ENCODE measurements at regions not wholly inside any gene's neighbourhood (a gene's known extent, or its start where the extent isn't known, plus 50 kb on each side); places are given as distances from the start of the nearest gene placed in this dataset.

DNA sequence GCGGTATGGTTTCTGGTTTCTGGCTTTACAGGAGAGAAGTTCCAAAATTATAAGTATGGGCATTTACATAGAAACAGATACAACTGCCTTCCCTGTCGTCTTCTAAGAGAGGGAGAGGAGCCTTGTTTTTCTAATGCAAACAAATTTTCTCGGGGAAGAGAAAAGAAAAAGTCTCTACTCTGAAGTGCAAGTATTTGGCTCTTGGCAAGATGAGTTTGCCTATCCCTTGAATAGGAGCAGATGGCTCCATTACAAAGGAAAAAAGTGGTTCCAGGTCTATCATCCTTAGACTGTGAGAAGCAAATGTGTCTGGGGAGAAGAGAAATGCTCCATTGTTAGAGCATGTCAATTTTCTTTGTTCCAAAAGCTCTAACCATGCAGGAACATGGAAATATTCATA lies 455.6 kb downstream of the BUD13 start:
- no peaks in the 10 kb centered on the region for H3K27me3 ChIP-seq

DNA sequence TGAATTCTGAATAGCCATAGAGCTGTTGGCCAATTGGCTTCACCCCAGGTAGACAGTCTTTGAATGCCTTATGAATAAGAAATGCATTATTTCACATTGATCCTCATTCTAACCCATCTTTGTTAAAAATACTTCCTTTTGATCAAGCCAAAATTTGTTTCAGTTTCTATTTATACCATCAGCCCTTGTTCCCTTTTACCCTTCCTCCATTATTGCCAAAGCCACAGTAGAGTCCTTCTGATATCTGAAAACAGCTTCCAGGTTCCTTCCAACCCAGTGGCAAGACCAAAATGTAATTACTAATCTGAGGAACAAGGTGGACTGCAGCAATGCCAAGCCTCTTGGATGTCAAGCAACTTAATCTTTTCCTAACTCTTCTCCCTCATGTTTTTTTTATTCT lies 458.8 kb downstream of the BUD13 start:
- Histone ChIP-seq H3K36me3 (no peaks in the 10 kb centered on the region), H3K4me3 (no peak overlapping the region), H3K4me1 (peaks cover 0 to 15% (median 5%) of the 10 kb centered on the region in 4 donors), H3K27ac (no peak overlapping the region), H3K9me3 (no peaks in the 10 kb centered on the region), H3K27me3 (no peaks in the 10 kb centered on the region)
- TF ChIP-seq, protein P1, sequence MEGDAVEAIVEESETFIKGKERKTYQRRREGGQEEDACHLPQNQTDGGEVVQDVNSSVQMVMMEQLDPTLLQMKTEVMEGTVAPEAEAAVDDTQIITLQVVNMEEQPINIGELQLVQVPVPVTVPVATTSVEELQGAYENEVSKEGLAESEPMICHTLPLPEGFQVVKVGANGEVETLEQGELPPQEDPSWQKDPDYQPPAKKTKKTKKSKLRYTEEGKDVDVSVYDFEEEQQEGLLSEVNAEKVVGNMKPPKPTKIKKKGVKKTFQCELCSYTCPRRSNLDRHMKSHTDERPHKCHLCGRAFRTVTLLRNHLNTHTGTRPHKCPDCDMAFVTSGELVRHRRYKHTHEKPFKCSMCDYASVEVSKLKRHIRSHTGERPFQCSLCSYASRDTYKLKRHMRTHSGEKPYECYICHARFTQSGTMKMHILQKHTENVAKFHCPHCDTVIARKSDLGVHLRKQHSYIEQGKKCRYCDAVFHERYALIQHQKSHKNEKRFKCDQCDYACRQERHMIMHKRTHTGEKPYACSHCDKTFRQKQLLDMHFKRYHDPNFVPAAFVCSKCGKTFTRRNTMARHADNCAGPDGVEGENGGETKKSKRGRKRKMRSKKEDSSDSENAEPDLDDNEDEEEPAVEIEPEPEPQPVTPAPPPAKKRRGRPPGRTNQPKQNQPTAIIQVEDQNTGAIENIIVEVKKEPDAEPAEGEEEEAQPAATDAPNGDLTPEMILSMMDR (IDR thresholded peaks at IDR 0.05), result no peak
- no peak for DNase-seq
- intact Hi-C loops (cut with DNase I; ENCODE audit: low total_unique reads), result no loop called here

More for the DNA sequence above, 455.6 kb downstream of the BUD13 start:
- no peak overlapping the region for H3K27ac ChIP-seq
- H3K4me1 ChIP-seq, result peaks cover 0 to 13% (median 5%) of the 10 kb centered on the region in 4 donors
- H3K4me3 ChIP-seq, result no peak overlapping the region
- TF ChIP-seq, protein P1 (IDR thresholded peaks at IDR 0.05), result no peak
- no peak for DNase-seq
- intact Hi-C loops (cut with DNase I; ENCODE audit: low total_unique reads), result no loop called here
- H3K36me3 ChIP-seq, result no peaks in the 10 kb centered on the region
- peaks cover 0 to 9% (median 0%) of the 10 kb centered on the region in 3 donors for H3K9me3 ChIP-seq

DNA sequence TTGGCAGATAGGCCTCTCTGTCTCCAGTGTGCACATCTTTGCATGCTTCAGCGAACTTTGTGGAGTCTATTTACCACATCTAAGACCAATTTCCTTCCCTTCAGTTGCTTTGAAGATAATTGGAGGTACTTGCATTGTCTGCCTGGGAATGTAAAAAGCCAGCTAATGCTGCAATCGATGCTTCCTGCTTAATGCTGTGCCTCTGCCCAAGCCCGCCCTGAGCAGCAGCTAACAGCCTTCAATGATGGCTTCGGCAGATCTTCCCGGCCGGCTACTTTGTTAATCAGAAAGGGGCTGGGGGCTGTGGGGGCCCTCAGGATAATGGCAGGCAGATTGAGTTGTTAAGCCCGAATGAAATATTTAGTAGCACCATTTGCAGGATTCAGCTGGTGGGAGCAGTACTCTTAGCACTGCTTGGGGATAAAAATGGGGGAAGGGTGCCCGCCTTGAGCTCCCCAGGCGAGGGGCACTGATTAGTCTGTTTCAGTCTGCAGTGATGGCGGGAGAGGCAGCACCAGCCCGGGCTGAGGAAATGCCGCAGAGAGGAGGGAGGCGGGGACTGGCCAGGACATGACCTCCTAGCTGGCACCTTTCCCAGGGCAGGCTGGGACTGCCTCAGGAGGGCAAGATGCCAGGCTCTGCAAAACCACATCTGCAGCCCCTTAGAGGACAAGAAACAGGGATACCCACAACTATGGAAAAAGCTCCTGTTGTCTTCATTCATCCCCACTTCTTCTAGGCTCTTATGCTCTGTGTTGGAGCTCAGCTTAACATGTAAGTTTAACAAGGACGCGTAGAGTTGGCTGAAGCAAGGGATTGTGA lies 460.0 kb downstream of the BUD13 start:
- TF ChIP-seq, protein P1 (IDR thresholded peaks at IDR 0.05), result no peak
- no peak overlapping the region for H3K4me3 ChIP-seq
- H3K27me3 ChIP-seq, result no peaks in the 10 kb centered on the region
- H3K27ac ChIP-seq, result no peak overlapping the region
- peak; percentile 75 to 80 for DNase-seq
- H3K36me3 ChIP-seq, result no peaks in the 10 kb centered on the region
- no peaks in the 10 kb centered on the region for H3K9me3 ChIP-seq
- intact Hi-C loops (cut with DNase I; ENCODE audit: low total_unique reads), result no loop called here
- H3K4me1 ChIP-seq, result peaks cover 0 to 15% (median 5%) of the 10 kb centered on the region in 4 donors

DNA sequence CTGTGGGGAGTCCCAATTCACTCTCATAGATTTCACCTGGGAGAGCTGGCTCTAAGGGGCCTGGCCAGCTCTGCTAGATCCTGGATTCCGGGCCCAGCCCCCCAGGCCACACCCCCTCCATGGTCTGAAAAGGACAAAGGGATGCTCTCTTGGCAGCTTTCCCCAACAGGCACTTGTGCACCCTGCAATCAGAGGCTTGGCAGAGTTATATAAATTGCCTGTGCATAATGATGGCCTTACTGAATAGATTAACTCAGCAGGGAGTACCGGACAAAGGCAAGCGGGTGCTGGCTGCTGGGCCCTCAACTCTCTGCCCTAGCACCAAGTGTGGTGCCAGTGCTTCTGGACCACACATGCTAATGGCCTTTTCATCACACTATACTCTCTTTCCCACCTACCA lies 461.6 kb downstream of the BUD13 start:
- H3K27ac ChIP-seq, result no peak overlapping the region
- intact Hi-C loops (cut with DNase I; ENCODE audit: low total_unique reads), result no loop called here
- no peaks in the 10 kb centered on the region for H3K9me3 ChIP-seq
- H3K4me1 ChIP-seq, result peaks cover 0 to 15% (median 5%) of the 10 kb centered on the region in 4 donors
- DNase-seq, result no peak
- H3K4me3 ChIP-seq, result no peak overlapping the region
- no peaks in the 10 kb centered on the region for H3K36me3 ChIP-seq
- TF ChIP-seq, protein P1 (IDR thresholded peaks at IDR 0.05), result no peak
- no peaks in the 10 kb centered on the region for H3K27me3 ChIP-seq

DNA sequence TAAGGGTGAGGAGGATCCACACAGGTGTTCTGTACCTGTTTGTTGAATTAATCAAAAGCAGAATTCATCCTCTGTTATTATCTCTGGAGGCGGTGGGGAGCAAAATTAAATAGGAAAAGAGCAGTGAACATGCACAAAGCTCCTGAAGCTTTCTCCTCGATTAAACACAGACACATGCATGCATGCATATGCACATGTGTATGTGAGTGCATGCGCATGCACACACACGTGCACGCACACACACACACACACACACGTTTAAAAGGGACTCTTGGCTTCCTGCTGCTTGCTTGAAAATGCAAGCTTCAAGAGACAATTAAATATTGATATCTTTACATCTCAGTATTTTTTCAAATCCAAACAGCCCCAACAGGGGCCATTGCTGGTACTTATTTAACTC lies 462.1 kb downstream of the BUD13 start:
- Histone ChIP-seq H3K4me1 (peaks cover 0 to 15% (median 5%) of the 10 kb centered on the region in 4 donors), H3K9me3 (no peaks in the 10 kb centered on the region), H3K36me3 (no peaks in the 10 kb centered on the region), H3K27ac (no peak overlapping the region), H3K27me3 (no peaks in the 10 kb centered on the region), H3K4me3 (no peak overlapping the region)
- DNase-seq, result no peak
- TF ChIP-seq, protein P1 (IDR thresholded peaks at IDR 0.05), result no peak
- intact Hi-C loops (cut with DNase I; ENCODE audit: low total_unique reads), result no loop called here
